B cell (primary cell): ENCODE measurements at regions not wholly inside any gene's neighbourhood (a gene's known extent, or its start where the extent isn't known, plus 50 kb on each side); places are given as distances from the start of the nearest gene placed in this dataset.

Experiments
- EZH2 ChIP-seq: IDR thresholded peaks from 2 replicates; pipeline ENCODE4 v1.6.1; 2012; ENCODE audit warnings: borderline replicate concordance, low read depth, mild to moderate bottlenecking, moderate library complexity, low read length; ENCODE audit not compliant: insufficient read depth, poor library complexity, severe bottlenecking
- TF ChIP-seq, protein P1 (sequence below): fragments of 200-600 bp; IDR thresholded peaks from one replicate; pipeline ENCODE4 v1.8.0; 2022; ENCODE audit warnings: antibody characterized with exemption, mild to moderate bottlenecking

DNA sequence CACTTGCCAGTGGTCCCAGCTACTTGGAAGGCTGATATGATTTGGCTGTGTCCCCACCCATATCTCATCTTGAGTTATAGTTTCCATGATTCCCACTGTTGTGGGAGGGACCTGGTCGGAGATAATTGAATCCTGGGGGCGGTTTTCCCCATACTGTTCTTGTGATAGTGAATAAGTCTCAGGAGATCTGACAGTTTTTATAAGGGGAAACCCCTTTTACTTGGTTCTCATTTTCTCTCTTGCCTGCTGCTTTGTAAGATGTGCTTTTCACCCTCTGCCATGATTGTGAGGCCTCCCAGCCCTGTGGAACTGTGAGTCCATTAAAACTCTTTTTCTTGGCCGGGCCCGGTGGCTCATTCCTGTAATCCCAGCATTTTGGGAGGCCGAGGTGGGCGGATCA lies 265.4 kb upstream of the SPOPL start:
- no peak for TF ChIP-seq EZH2
- TF ChIP-seq, protein P1, sequence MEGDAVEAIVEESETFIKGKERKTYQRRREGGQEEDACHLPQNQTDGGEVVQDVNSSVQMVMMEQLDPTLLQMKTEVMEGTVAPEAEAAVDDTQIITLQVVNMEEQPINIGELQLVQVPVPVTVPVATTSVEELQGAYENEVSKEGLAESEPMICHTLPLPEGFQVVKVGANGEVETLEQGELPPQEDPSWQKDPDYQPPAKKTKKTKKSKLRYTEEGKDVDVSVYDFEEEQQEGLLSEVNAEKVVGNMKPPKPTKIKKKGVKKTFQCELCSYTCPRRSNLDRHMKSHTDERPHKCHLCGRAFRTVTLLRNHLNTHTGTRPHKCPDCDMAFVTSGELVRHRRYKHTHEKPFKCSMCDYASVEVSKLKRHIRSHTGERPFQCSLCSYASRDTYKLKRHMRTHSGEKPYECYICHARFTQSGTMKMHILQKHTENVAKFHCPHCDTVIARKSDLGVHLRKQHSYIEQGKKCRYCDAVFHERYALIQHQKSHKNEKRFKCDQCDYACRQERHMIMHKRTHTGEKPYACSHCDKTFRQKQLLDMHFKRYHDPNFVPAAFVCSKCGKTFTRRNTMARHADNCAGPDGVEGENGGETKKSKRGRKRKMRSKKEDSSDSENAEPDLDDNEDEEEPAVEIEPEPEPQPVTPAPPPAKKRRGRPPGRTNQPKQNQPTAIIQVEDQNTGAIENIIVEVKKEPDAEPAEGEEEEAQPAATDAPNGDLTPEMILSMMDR: no peak
